Activated T-cell treated with anti-CD3 and anti-CD28 coated beads, Interleukin-2, amount 50 U/mL, for 24 hours (primary cell): ENCODE measurements at regions not wholly inside any gene's neighbourhood (a gene's known extent, or its start where the extent isn't known, plus 50 kb on each side); places are given as distances from the start of the nearest gene placed in this dataset.
A peak's percentile ranks its signal among the peaks of the same experiment; 100 is the strongest.
"Not testable (repeated sequence)": the region's sequence is repeated elsewhere in the genome, so short reads cannot be mapped to it uniquely, and the experiment has no call there.

ENCODE experiments used
- DNase-seq: peaks from one replicate; pipeline ENCODE4 v3.0.0-alpha.2; 2020
- H3K27ac Mint-ChIP-seq: 2 replicates; pipeline ENCODE4 v1.8.0; 2020; ENCODE audit warnings: mild to moderate bottlenecking, mixed read lengths
- H3K27me3 Mint-ChIP-seq: 2 replicates; pipeline ENCODE4 v1.8.0; 2020; ENCODE audit warnings: mixed read lengths
- H3K36me3 Mint-ChIP-seq: 2 replicates; pipeline ENCODE4 v1.8.0; 2020; ENCODE audit warnings: low read depth, mixed read lengths
- H3K4me1 Mint-ChIP-seq: 2 replicates; pipeline ENCODE4 v1.8.0; 2020; ENCODE audit warnings: low read depth, mixed read lengths
- H3K4me3 Mint-ChIP-seq: 2 replicates; pipeline ENCODE4 v1.8.0; 2020; ENCODE audit warnings: mild to moderate bottlenecking, moderate library complexity, mixed read lengths
- H3K9me3 Mint-ChIP-seq: 2 replicates; pipeline ENCODE4 v1.8.0; 2020; ENCODE audit warnings: mixed read lengths

DNA sequence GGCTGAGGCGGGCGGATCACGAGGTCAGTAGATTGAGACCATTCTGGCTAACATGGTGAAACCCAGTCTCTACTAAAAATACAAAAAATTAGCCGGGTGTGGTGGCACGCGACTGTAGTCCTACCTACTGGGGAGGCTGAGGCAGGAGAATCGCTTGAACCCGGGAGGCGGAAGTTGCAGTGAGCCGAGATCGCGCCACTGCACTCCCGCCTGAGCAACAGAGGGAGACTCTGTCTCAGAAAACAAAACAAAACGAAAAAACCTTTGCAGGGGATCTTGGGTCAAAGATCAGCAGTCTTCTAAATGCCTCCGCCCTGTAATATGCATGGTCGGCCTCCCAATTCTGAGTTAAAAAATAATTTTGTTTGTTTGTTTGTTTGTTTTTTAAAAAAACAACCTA is 340.9 kb upstream of the PRKCQ start:
- not testable (repeated sequence) for H3K27me3 Mint-ChIP-seq, DNase-seq, H3K4me3 Mint-ChIP-seq, H3K36me3 Mint-ChIP-seq, H3K9me3 Mint-ChIP-seq, H3K27ac Mint-ChIP-seq
- peaks cover 30% of the 10 kb centered on the region for H3K4me1 Mint-ChIP-seq

DNA sequence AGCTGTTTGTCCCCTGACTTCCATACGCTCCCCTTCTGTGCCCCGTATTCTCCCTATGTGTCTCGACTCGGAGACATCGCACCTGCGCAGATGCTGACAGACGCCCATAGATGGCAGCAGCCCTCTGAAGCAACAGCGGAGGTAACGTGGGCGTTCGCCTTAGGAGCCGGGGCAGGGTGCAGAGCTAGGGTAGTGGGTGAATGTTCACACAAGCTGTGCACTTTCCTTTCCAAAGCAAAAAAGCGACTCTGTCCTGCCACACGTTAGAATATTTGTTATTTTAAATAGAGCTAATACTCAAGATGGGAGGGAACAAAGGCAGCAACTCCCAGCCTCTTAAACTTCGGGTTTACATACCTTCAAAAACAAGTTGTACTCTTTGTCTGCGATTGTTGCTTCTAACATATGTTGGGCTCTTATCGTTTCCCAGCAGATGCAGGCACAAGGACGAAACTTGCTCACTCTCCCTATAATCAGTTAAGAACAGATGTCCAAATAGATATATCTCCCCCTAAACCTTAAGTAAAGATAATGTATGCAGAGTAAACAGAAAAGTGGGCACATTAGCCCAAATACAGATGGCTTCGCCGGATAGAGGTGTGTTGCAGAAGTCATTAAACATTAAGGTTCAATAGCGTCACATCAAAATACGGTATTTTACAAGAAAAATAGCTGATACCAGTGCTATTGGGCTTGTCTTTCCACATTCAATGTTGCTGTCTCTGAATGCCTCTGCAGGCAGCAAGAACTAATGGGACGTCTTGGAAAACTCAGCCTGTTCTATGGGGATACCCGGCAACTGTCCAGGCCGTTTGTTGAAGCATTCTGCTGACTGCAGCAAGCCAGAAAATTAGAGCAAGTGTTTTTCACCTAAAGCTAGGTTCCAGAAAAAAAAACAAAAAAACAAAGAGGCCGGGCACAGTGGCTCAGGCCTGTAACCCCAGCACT is 340.3 kb upstream of the PRKCQ start:
- H3K4me3 Mint-ChIP-seq: peak overlapping the region; percentile 15

DNA sequence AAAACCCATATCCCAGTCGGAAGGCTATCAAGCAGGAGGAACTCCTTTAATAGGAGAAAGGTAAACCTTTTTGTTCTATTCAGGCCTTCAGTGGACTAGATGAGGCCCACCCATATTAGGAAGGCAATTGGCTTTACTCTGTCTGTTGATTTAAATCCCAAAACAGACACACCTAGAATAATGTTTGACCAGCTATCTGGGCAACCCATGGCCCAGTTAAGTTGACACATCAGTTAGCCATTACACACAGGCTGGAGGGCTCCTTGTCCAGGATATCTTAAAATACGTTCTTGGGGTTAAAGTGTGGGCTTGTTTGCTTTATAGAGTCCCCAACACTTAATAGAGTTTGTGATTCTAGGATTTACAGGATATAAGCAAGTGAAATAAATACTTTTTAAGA is 339.0 kb upstream of the PRKCQ start:
- Mint-ChIP-seq H3K4me1 (peaks cover 14% of the 10 kb centered on the region), H3K9me3 (no peaks in the 10 kb centered on the region), H3K4me3 (no peak overlapping the region), H3K27me3 (peaks cover 3% of the 10 kb centered on the region), H3K36me3 (no peaks in the 10 kb centered on the region), H3K27ac (no peak overlapping the region)
- DNase-seq: no peak

More for the DNA sequence above, 340.3 kb upstream of the PRKCQ start:
- peak; percentile 83 for DNase-seq
- Mint-ChIP-seq H3K4me1 (peaks cover 25% of the 10 kb centered on the region), H3K27me3 (peaks cover 3% of the 10 kb centered on the region), H3K36me3 (no peaks in the 10 kb centered on the region), H3K9me3 (no peaks in the 10 kb centered on the region), H3K27ac (no peak overlapping the region)

DNA sequence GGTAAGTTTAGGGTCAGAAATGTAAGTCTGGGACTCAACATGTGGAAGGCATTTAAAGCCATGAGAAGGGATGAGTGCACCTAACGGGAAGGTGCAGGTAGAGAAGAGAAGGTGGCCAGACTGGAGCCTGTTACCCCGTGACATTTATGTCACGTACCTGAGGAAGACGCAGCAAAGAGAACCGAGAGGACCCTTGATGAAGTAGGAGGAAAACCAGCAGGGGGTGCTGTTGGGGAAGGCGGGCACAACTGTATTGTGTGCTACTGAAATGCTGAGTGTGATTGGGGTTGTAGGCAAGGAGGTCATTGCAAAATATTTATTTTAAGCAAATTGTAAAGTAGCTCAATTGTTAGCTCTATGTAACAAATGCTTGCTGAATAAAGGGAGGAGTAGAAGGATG is 338.2 kb upstream of the PRKCQ start:
- Mint-ChIP-seq H3K36me3 (no peaks in the 10 kb centered on the region), H3K4me1 (peaks cover 12% of the 10 kb centered on the region), H3K9me3 (no peaks in the 10 kb centered on the region), H3K27me3 (peaks cover 3% of the 10 kb centered on the region), H3K4me3 (no peak overlapping the region), H3K27ac (no peak overlapping the region)
- DNase-seq: peak; percentile 75

DNA sequence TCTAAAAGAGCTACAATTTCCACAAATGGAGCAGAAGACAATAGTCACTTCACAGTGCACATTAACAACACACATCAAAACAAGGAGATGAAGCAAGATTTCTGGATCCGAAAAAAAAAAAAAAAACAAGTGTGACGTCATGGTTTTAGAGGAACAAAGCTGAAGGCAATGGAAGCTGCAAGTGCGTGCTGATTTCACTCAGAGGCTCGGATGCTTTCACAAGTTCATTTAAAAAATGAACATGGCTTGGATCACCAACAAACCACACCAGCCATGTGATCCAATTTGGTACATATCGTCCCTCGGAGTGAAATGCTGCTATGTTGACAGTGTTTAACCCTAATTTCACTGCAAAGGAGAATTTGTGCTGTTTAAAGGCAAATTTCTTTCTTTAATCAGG is 337.0 kb upstream of the PRKCQ start:
- Mint-ChIP-seq H3K9me3 (no peaks in the 10 kb centered on the region), H3K4me1 (peaks cover 12% of the 10 kb centered on the region), H3K27ac (no peak overlapping the region), H3K4me3 (no peak overlapping the region), H3K27me3 (peaks cover 3% of the 10 kb centered on the region), H3K36me3 (no peaks in the 10 kb centered on the region)
- DNase-seq: no peak

DNA sequence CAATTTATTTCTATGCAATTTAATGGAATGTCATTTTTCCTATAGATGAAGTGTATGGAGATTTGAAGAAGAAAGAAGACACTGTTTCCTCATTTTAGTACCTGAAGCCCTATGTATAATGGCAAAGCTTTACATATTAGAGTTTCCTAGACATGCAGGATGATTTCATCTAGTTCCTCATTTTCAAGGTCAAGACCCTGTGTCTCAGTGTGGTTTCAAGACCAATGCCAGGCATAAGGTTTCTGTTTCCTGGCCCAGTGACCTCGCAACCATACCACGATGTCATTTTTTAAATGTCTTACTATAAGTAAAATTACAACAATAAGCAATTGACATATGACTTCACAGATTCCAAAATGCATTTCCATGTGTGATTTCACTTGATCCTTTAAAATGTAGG is 336.5 kb upstream of the PRKCQ start:
- Mint-ChIP-seq H3K36me3 (no peaks in the 10 kb centered on the region), H3K27me3 (peaks cover 3% of the 10 kb centered on the region), H3K27ac (no peak overlapping the region), H3K9me3 (no peaks in the 10 kb centered on the region), H3K4me3 (no peak overlapping the region), H3K4me1 (peaks cover 14% of the 10 kb centered on the region)
- DNase-seq: no peak

DNA sequence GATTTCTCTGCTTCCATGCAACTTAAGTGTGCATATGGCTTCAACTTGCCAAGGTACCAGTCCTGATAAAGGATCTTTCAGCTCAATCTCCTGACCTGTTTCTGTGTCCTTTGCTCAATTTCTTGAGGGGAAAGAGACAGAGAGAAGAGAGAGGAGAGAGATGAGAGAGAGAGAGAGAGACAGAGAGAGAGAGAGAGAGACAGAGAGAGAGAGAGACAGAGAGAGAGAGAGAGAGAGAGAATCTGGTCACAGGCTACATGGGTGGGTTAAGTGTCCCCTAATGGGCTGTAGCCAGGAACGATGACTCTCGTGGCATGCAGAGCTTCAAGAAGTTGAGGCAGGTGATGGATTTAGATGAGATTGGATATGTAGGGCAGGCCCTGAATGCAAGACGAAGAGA is 335.2 kb upstream of the PRKCQ start:
- peaks cover 11% of the 10 kb centered on the region for H3K4me1 Mint-ChIP-seq
- no peaks in the 10 kb centered on the region for H3K9me3 Mint-ChIP-seq
- DNase-seq: no peak
- H3K27me3 Mint-ChIP-seq: peaks cover 3% of the 10 kb centered on the region
- no peak overlapping the region for H3K27ac Mint-ChIP-seq
- no peak overlapping the region for H3K4me3 Mint-ChIP-seq
- H3K36me3 Mint-ChIP-seq: no peaks in the 10 kb centered on the region

DNA sequence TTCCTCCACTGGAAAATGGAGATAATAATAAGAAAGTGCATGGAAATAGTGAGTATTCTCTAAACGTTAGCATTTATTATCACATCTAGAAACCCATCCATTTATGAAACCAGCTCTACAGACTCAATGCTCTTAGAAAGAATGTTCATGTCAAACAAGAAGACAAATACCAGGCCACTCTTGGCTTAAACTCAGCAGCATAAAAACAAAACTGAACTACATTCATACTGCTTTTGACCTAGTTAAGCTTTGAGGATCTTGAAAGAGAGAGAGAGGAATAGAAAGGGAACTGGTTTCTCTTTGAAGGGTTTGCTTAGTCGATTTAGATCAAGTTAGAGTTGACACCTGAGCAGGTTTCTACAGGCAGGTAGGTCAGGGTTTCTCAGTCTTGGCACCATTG is 332.9 kb upstream of the PRKCQ start:
- Mint-ChIP-seq H3K36me3 (no peaks in the 10 kb centered on the region), H3K27me3 (peaks cover 3% of the 10 kb centered on the region), H3K27ac (no peak overlapping the region), H3K4me3 (no peak overlapping the region), H3K9me3 (peaks cover 5% of the 10 kb centered on the region), H3K4me1 (peaks cover 3% of the 10 kb centered on the region)
- DNase-seq: no peak

DNA sequence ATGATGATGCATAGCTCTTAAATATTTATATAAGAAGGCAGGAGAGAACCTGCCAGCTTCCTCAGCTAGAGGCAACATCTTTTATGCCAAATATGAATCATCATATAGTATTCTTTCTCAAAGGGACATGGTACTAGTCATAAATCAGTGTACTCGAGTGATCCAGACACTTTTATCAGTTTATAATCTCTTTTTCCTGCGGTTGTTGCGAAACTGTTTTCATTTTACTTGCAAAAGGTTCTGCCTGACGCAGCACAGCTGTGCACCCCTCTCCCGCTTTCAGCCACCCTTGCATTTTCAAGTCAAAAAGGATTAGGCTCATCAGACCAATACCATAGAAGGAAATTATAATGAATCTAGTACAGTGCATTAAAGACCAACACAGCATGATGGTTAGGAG is 332.3 kb upstream of the PRKCQ start:
- DNase-seq: no peak
- no peaks in the 10 kb centered on the region for H3K27me3 Mint-ChIP-seq

DNA sequence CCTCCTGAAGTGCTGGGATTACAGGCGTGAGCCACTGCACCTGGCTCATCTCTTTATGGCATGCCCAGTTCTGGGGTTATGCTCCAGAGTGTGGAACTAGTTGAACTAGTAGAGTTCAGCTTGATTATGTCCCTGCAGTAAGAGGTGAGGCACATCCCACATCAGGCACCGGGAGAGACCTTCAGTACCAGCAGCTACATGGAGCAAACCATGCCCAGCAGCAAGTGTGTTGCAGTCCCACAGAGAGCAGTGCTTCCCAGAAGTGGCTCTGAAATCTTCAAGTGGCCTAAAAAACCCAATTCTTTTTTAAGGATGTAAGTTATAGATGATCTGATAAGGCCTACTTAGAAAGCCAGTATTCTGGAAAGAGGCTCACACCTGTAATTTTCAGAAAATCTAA is 331.9 kb upstream of the PRKCQ start:
- H3K9me3 Mint-ChIP-seq: peaks cover 7% of the 10 kb centered on the region
- H3K4me3 Mint-ChIP-seq: no peak overlapping the region
- H3K27me3 Mint-ChIP-seq: no peaks in the 10 kb centered on the region
- H3K27ac Mint-ChIP-seq: no peak overlapping the region
- H3K4me1 Mint-ChIP-seq: peaks cover 3% of the 10 kb centered on the region
- H3K36me3 Mint-ChIP-seq: no peaks in the 10 kb centered on the region
- no peak for DNase-seq

More for the DNA sequence above, 332.3 kb upstream of the PRKCQ start:
- H3K4me1 Mint-ChIP-seq: peaks cover 3% of the 10 kb centered on the region
- H3K27ac Mint-ChIP-seq: no peak overlapping the region
- no peak overlapping the region for H3K4me3 Mint-ChIP-seq
- peaks cover 7% of the 10 kb centered on the region for H3K9me3 Mint-ChIP-seq
- H3K36me3 Mint-ChIP-seq: no peaks in the 10 kb centered on the region

DNA sequence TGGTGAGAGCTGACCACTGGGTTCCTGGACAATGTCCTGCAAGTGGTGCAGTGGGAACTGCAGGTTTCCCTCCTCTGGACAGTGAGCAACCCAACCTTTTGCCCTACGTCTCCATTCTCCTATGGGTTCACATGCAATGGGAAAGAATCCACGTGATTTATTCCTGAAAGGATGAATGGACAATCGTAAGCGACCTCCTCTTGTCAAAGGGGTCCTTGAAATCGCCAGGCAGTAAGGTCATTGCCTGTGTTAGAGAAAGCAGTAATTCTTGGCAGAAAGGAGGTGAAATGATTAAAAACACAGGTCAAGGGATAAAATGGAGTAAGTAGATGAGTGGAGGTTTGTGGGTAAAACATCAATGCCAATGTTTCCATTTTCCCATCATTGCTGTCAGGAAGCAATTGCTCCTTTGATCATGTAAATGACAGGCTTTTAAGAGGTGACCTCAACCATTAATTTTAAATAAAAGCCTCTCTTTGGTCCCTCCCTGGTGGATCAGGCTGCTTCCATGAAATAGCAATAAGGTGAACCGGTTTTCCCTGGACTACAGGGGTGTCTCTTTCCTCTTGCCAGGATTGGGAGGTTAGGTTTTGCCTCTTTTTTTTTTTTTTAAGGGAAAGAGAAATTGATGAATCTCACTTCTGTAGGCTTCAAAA is 330.0 kb upstream of the PRKCQ start:
- no peaks in the 10 kb centered on the region for H3K27me3 Mint-ChIP-seq
- no peak overlapping the region for H3K27ac Mint-ChIP-seq
- peaks cover 13% of the 10 kb centered on the region for H3K9me3 Mint-ChIP-seq
- H3K4me1 Mint-ChIP-seq: peaks cover 3% of the 10 kb centered on the region
- no peak for DNase-seq
- H3K4me3 Mint-ChIP-seq: no peak overlapping the region
- no peaks in the 10 kb centered on the region for H3K36me3 Mint-ChIP-seq

DNA sequence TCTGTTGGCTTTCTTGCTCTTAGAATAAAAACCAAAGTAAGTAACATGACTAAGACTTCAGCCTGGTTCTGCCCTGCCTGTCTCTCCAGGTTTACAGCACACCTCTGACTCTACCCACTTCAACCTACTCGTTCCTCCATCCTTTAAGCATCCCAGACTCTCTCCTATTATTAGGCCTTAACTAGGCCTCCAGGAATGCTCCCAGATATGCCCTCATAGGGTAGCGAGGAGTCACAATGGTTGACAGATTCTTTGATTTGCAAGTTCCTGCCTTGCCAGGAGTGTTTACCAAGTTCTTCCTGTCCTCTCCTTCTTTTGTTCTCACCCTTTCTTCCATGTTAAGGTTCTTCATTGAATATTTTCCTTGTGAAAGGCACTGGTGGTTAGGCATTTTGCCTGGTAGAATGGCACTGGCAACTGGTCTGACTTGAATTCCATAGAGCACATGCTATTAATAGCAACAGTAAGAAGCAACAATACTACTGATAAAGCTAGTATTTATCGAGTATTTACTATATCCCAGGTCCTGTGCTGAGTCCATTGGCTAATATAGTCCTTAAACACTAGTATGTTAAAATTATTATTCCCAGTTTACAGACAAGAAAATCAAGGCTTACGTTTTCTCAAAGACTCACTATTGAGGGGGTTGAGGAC is 327.9 kb upstream of the PRKCQ start:
- no peaks in the 10 kb centered on the region for H3K27me3 Mint-ChIP-seq
- peaks cover 3% of the 10 kb centered on the region for H3K4me1 Mint-ChIP-seq
- peaks cover 18% of the 10 kb centered on the region for H3K9me3 Mint-ChIP-seq
- H3K4me3 Mint-ChIP-seq: no peak overlapping the region
- no peaks in the 10 kb centered on the region for H3K36me3 Mint-ChIP-seq
- no peak overlapping the region for H3K27ac Mint-ChIP-seq
- no peak for DNase-seq

DNA sequence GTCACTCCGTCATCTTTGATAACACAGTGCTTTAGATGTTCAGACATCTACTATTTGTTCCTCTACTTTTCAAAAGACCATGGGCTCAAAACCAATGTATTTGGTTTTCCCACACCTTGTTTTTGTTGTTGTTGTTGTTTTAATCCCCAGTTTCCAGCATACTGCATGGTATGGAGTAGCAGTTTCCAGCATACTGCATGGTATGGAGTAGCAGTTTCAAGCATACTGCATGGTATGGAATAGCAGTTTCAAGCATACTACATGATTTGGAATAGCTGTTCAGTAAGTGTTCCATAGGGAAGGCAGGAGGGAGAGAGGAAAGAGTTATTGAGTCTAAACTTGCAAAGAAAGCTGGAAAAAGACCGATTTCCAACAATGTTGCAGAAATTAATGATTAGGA is 314.3 kb upstream of the PRKCQ start:
- Mint-ChIP-seq H3K4me3 (no peak overlapping the region), H3K27me3 (peaks cover 4% of the 10 kb centered on the region), H3K27ac (no peak overlapping the region), H3K9me3 (no peaks in the 10 kb centered on the region), H3K36me3 (no peaks in the 10 kb centered on the region), H3K4me1 (no peaks in the 10 kb centered on the region)
- DNase-seq: no peak

DNA sequence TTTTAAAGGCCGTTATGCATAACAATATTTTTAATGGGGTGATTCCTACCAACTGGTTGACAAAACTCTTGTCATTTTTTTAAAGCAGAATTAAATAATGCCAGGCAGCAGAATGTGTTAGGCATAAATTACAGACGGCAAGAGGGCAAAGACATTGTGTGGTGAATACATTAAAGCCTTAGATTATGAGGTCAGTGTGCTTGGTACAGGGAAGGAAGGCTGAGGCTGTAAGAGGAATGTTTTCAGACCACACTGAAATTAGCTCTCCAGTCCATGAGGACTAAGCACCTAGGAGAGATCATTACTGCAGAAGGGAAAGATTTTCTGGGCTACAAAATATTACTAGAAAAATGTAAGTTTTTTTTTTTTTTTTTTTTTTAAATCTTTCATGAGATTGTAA is 312.8 kb upstream of the PRKCQ start:
- no peak overlapping the region for H3K27ac Mint-ChIP-seq
- H3K36me3 Mint-ChIP-seq: no peaks in the 10 kb centered on the region
- H3K4me3 Mint-ChIP-seq: no peak overlapping the region
- no peaks in the 10 kb centered on the region for H3K9me3 Mint-ChIP-seq
- H3K4me1 Mint-ChIP-seq: no peaks in the 10 kb centered on the region
- no peak for DNase-seq
- peaks cover 4% of the 10 kb centered on the region for H3K27me3 Mint-ChIP-seq

DNA sequence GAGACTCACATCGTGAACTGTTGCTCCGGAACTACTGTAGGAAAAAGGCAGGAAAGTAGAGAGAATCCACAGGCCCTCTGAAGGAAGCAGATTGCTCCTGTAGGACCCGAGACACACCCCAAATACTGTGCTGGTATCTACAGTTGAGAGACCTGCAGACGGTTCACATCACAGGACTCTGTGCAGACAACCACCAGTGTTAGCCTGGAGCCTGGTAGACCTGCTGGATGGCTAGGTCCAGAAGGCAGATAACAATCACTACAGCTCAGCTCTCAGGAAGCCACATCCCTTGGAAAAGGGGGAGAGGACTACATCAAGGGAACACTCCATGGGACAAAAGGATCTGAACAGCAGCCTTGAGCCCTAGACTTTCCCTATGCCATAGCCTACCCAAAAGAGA is 311.8 kb upstream of the PRKCQ start:
- no peak overlapping the region for H3K27ac Mint-ChIP-seq
- no peaks in the 10 kb centered on the region for H3K36me3 Mint-ChIP-seq
- DNase-seq: no peak
- no peaks in the 10 kb centered on the region for H3K9me3 Mint-ChIP-seq
- peaks cover 3% of the 10 kb centered on the region for H3K27me3 Mint-ChIP-seq
- no peak overlapping the region for H3K4me3 Mint-ChIP-seq
- H3K4me1 Mint-ChIP-seq: no peaks in the 10 kb centered on the region
